Mucosa of stomach (tissue), 1 donor: ENCODE measurements at regions not wholly inside any gene's neighbourhood (a gene's known extent, or its start where the extent isn't known, plus 50 kb on each side); places are given as distances from the start of the nearest gene placed in this dataset.
"Not testable (repeated sequence)": the region's sequence is repeated elsewhere in the genome, so short reads cannot be mapped to it uniquely, and the experiment has no call there.

Experiments
- H3K27me3 ChIP-seq: one replicate; pipeline ENCODE4 v1.7.0; 2013; ENCODE audit warnings: mild to moderate bottlenecking, low read length; ENCODE audit not compliant: control insufficient read depth, insufficient read depth
- H3K36me3 ChIP-seq: one replicate; pipeline ENCODE4 v1.7.0; 2013; ENCODE audit warnings: low read length; ENCODE audit not compliant: control insufficient read depth, insufficient read depth
- H3K4me1 ChIP-seq: one replicate; pipeline ENCODE4 v1.7.0; 2013; ENCODE audit warnings: mild to moderate bottlenecking, low read length; ENCODE audit not compliant: control insufficient read depth, insufficient read depth
- H3K4me3 ChIP-seq: one replicate; pipeline ENCODE4 v1.7.0; 2013; ENCODE audit warnings: low read length
- H3K9ac ChIP-seq: one replicate; pipeline ENCODE4 v1.7.0; 2013; ENCODE audit warnings: mild to moderate bottlenecking, low read length, moderate library complexity
- H3K9me3 ChIP-seq: one replicate; pipeline ENCODE4 v1.7.0; 2013; ENCODE audit warnings: mild to moderate bottlenecking, low read length, moderate library complexity; ENCODE audit not compliant: control insufficient read depth
- donor health status: Pancreatic carcinoma.

DNA sequence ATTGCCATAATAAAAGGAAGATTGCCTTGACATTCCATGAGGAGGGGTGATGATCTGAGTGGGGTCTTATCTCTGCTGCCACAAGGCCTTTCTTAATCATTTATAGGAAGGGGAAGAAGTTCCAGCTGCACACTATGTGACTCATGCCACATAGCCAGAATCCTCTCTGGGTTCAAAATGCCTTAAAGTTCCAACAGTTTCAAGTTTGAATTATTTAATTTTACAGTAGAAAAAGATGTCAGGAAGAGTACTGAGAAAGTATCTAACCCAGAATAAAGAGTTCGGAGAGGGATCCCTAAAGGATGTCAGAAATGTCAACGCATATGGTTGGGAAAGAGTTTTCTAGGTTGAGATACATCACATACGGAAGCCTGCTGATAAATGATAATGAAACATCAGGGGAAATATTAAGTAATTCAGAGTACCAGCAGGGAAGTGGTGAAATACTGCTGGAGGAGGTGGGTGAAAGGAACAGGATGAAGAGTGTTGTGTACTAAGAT lies 999.9 kb downstream of the TSN start:
- Histone ChIP-seq H3K4me1 (no peaks in the 10 kb centered on the region), H3K36me3 (no peaks in the 10 kb centered on the region), H3K4me3 (no peak overlapping the region), H3K27me3 (no peaks in the 10 kb centered on the region), H3K9ac (no peak overlapping the region), H3K9me3 (no peaks in the 10 kb centered on the region)

- Histone ChIP-seq H3K4me1 (no peaks in the 10 kb centered on the region), H3K36me3 (no peaks in the 10 kb centered on the region), H3K9me3 (no peaks in the 10 kb centered on the region), H3K27me3 (no peaks in the 10 kb centered on the region), H3K4me3 (no peak overlapping the region), H3K9ac (no peak overlapping the region)
Measured at GRCh38 chr2:122758967-122759366, 1003.5 kb downstream of the TSN start.

- Histone ChIP-seq H3K4me1 (no peaks in the 10 kb centered on the region), H3K9ac (no peak overlapping the region), H3K27me3 (no peaks in the 10 kb centered on the region), H3K4me3 (no peak overlapping the region), H3K9me3 (no peaks in the 10 kb centered on the region), H3K36me3 (no peaks in the 10 kb centered on the region)
Measured at GRCh38 chr2:122764014-122764413, 1008.6 kb downstream of the TSN start.

GRCh38 chr2:122780251-122780650 lies 1024.8 kb downstream of the TSN start:
- no peaks in the 10 kb centered on the region for H3K9me3 ChIP-seq
- no peaks in the 10 kb centered on the region for H3K27me3 ChIP-seq
- no peaks in the 10 kb centered on the region for H3K36me3 ChIP-seq
- H3K4me1 ChIP-seq: no peaks in the 10 kb centered on the region
- no peak overlapping the region for H3K4me3 ChIP-seq
- no peak overlapping the region for H3K9ac ChIP-seq

- H3K36me3 ChIP-seq: no peaks in the 10 kb centered on the region
- no peak overlapping the region for H3K4me3 ChIP-seq
- H3K9ac ChIP-seq: no peak overlapping the region
- no peaks in the 10 kb centered on the region for H3K27me3 ChIP-seq
- no peaks in the 10 kb centered on the region for H3K9me3 ChIP-seq
- no peaks in the 10 kb centered on the region for H3K4me1 ChIP-seq
Measured at GRCh38 chr2:122794100-122794499, 1038.6 kb downstream of the TSN start.

DNA sequence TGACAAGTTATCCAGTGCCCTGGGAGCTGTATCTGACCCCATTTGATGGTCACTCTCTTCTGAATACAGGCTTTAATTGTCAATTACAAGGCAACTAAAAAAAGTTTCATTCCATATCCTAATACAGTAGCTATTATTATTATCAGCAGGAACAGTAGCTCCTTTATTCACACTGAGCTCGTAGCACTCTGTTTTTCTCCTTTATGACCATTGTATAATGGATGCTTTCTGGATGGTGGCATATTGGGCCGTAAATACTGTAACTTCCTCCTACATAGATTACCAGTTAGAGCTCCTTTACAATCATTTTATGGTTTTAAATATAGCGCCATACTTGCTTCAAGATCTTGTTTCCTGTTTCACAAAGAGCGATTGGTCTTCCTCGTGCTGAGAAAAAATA lies 1040.3 kb downstream of the TSN start:
- H3K4me3 ChIP-seq: no peak overlapping the region
- no peaks in the 10 kb centered on the region for H3K4me1 ChIP-seq
- H3K9ac ChIP-seq: no peak overlapping the region
- H3K36me3 ChIP-seq: no peaks in the 10 kb centered on the region
- no peaks in the 10 kb centered on the region for H3K27me3 ChIP-seq
- no peaks in the 10 kb centered on the region for H3K9me3 ChIP-seq

- no peak overlapping the region for H3K4me3 ChIP-seq
- no peak overlapping the region for H3K9ac ChIP-seq
- no peaks in the 10 kb centered on the region for H3K27me3 ChIP-seq
- no peaks in the 10 kb centered on the region for H3K4me1 ChIP-seq
- H3K36me3 ChIP-seq: no peaks in the 10 kb centered on the region
- H3K9me3 ChIP-seq: no peaks in the 10 kb centered on the region
Measured at GRCh38 chr2:122799391-122799790, 1043.9 kb downstream of the TSN start.

- no peak overlapping the region for H3K9ac ChIP-seq
- no peak overlapping the region for H3K4me3 ChIP-seq
- no peaks in the 10 kb centered on the region for H3K27me3 ChIP-seq
- H3K36me3 ChIP-seq: no peaks in the 10 kb centered on the region
- H3K4me1 ChIP-seq: no peaks in the 10 kb centered on the region
- no peaks in the 10 kb centered on the region for H3K9me3 ChIP-seq
Measured at GRCh38 chr2:122800781-122801180, 1045.3 kb downstream of the TSN start.

GRCh38 chr2:122804494-122804893 lies 1049.0 kb downstream of the TSN start:
- Histone ChIP-seq H3K27me3 (no peaks in the 10 kb centered on the region), H3K4me1 (no peaks in the 10 kb centered on the region), H3K9ac (no peak overlapping the region), H3K9me3 (no peaks in the 10 kb centered on the region), H3K36me3 (no peaks in the 10 kb centered on the region), H3K4me3 (no peak overlapping the region)

DNA sequence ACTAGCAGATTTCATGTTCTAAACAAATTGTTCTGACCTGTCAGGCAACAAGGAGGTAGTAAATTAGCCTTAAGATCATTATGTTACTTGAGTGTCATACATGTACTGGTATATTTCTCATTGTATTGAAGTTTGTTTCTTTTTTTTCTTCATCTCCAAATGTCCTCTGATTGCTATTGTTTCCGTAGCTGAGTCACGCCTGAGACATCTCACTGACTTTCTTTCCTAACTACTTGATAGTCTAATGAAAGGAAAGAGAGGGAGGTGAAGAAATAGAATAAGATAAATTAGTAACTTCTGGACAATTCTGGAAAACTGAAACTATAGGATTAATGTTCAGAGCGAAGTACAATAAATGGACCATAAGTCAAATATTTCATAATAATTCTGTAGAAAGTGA lies 1049.9 kb downstream of the TSN start:
- H3K36me3 ChIP-seq: no peaks in the 10 kb centered on the region
- H3K9ac ChIP-seq: no peak overlapping the region
- H3K4me1 ChIP-seq: no peaks in the 10 kb centered on the region
- no peak overlapping the region for H3K4me3 ChIP-seq
- H3K27me3 ChIP-seq: no peaks in the 10 kb centered on the region
- H3K9me3 ChIP-seq: no peaks in the 10 kb centered on the region

- Histone ChIP-seq H3K9me3 (no peaks in the 10 kb centered on the region), H3K4me3 (no peak overlapping the region), H3K36me3 (no peaks in the 10 kb centered on the region), H3K9ac (no peak overlapping the region), H3K4me1 (no peaks in the 10 kb centered on the region), H3K27me3 (no peaks in the 10 kb centered on the region)
Measured at GRCh38 chr2:122808286-122808969, 1053.0 kb downstream of the TSN start.

DNA sequence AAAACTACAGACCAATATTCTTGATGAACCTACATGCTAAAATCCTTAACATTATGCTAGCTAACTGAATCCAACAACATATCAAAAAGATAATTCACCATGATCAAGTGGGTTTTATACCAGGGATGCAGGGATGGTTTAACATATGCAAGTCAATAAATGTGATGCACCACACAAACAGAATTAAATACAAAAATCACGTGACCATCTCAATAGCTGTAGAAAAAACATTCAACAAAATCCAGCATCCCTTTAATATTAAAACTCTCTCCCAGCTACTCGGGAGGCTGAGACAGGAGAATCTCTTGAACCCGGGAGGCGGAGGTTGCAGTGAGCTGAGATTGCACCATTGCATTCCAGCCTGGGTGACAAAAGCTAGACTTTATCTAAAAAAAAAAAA lies 1056.8 kb downstream of the TSN start:
- H3K4me3 ChIP-seq, H3K36me3 ChIP-seq, H3K9me3 ChIP-seq, H3K27me3 ChIP-seq, H3K9ac ChIP-seq, H3K4me1 ChIP-seq: not testable (repeated sequence)

DNA sequence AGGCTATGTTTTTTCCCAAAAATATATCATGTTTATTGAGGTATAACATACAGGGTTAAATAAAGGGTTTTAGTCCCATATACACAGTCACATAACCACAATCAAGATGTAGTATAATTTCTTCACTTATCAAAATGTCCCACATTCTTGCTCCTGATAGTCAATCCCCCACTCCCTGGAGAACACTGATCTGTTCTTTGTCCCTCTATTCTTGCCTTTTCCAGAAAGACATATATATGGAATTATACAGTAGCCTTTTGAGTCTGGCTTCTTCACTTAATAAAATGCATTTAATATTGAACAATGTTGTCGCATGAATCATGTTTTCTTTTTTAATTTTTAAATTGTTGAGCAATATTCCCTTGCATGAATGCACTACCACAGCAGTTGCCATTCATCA lies 1059.7 kb downstream of the TSN start:
- Histone ChIP-seq H3K9ac (no peak overlapping the region), H3K36me3 (no peaks in the 10 kb centered on the region), H3K4me1 (no peaks in the 10 kb centered on the region), H3K4me3 (no peak overlapping the region), H3K9me3 (no peaks in the 10 kb centered on the region), H3K27me3 (no peaks in the 10 kb centered on the region)
